HepG2 (cell line): ENCODE measurements at regions not wholly inside any gene's neighbourhood (a gene's known extent, or its start where the extent isn't known, plus 50 kb on each side); places are given as distances from the start of the nearest gene placed in this dataset.

Experiments used
- ATAC-seq: fragments of 200-7000 bp; cut with Tn5 transposase; 3 replicates; pipeline ENCODE4 v1.9.1; 2020; ENCODE audit warnings: mild to moderate bottlenecking, moderate library complexity
- BruUV-seq: library from RNA; stranded (reverse); fragments of 400-500 nt; replicated peaks from 2 replicates; lab custom pipeline; 2021; lab: Mats Ljungman, UMichigan
- CTCF ChIA-PET: fragments of 300-600 bp; formaldehyde crosslinking; extraction: SDS; loops from one replicate; lab custom pipeline; 2021; ENCODE audit warnings: low total read pairs, inconsistent platforms, low intra/inter-chr PET ratio; lab: Yijun Ruan, JAX
- POLR2A ChIA-PET: fragments of 350-600 bp; sonication (Branson Sonifier 250); formaldehyde crosslinking; loops from one replicate; lab custom pipeline; 2020; ENCODE audit warnings: antibody characterized with exemption, inconsistent platforms; lab: Yijun Ruan, JAX
- DNase-seq: peaks from one replicate; pipeline ENCODE4 v3.0.0-alpha.2; 2015; ENCODE audit warnings: low spot score
- FAIRE-seq: peaks from 3 replicates; lab custom pipeline; 2011; peaks lifted over from hg19 to GRCh38; lab: Jason Lieb, UNC
- H2AFZ ChIP-seq: one replicate; pipeline ENCODE4 v1.6.1; 2011; ENCODE audit warnings: low read length, inconsistent platforms
- H3K27ac ChIP-seq: fragments of 300-600 bp; 3 replicates; pipeline ENCODE4 v1.8.0; 2011; ENCODE audit warnings: mixed run types, mild to moderate bottlenecking, mixed read lengths, low read length, inconsistent platforms; ENCODE audit not compliant: insufficient read depth; ENCODE audit errors: extremely low read length
- H3K27me3 ChIP-seq, 2 experiments: fragments of 200-600 bp in 1 of 2; 2 replicates in 1 of 2; 3 replicates in 1 of 2; pipeline versions ENCODE4 v1.6.0 to v1.8.0; 2011; ENCODE audit warnings: low read length in 2 of 2, mild to moderate bottlenecking in 2 of 2, moderate library complexity in 2 of 2, inconsistent platforms in 1 of 2; ENCODE audit not compliant: insufficient read depth in 2 of 2, control insufficient read depth in 1 of 2
- H3K36me3 ChIP-seq, 2 experiments: fragments of 200-600 bp in 1 of 2; replicated peaks in 1 of 2; 2 replicates in 1 of 2; 3 replicates in 1 of 2; pipeline versions ENCODE4 v1.5.1 to v1.8.0; 2011; ENCODE audit warnings: low read length in 2 of 2, inconsistent platforms in 1 of 2; ENCODE audit not compliant: insufficient read depth in 2 of 2, control insufficient read depth in 1 of 2
- H3K4me1 ChIP-seq: 2 replicates; pipeline ENCODE4 v1.5.1; 2012; ENCODE audit warnings: low read length, inconsistent platforms; ENCODE audit not compliant: insufficient read depth
- H3K4me2 ChIP-seq: 2 replicates; pipeline ENCODE4 v1.6.0; 2011; ENCODE audit warnings: low read depth, low read length, inconsistent platforms
- H3K4me3 ChIP-seq, 3 experiments: fragments of 200-600 bp in 1 of 3; sonication (generic), shearing (Covaris generic) in 1 of 3; replicated peaks in 1 of 3; 2 replicates each; pipeline ENCODE4 v1.5.1; 2011 to 2016; ENCODE audit warnings: low read length in 3 of 3, inconsistent platforms in 2 of 3, low read depth in 2 of 3, mild to moderate bottlenecking in 2 of 3, control low read depth in 1 of 3, mixed read lengths in 1 of 3; ENCODE audit not compliant: insufficient read depth in 1 of 3
- H3K79me2 ChIP-seq: one replicate; pipeline ENCODE4 v1.6.1; 2011; ENCODE audit warnings: low read length, inconsistent platforms; ENCODE audit not compliant: insufficient read depth
- H3K9ac ChIP-seq: 2 replicates; pipeline ENCODE4 v1.6.0; 2011; ENCODE audit warnings: mild to moderate bottlenecking, low read depth, low read length, inconsistent platforms; ENCODE audit not compliant: insufficient read depth
- H3K9me3 ChIP-seq: 2 replicates; pipeline ENCODE4 v1.5.1; 2012; ENCODE audit warnings: mild to moderate bottlenecking, low read length
- H4K20me1 ChIP-seq: 2 replicates; pipeline ENCODE4 v1.6.0; 2011; ENCODE audit warnings: inconsistent platforms, mild to moderate bottlenecking, low read length, moderate library complexity; ENCODE audit not compliant: insufficient read depth
- ARNT ChIP-seq: fragments of 450-650 bp; IDR thresholded peaks from 2 replicates; pipeline ENCODE4 v1.6.1; 2017
- ATF4 ChIP-seq, 2 experiments: fragments of 450-650 bp in 1 of 2; sonication (generic) in 1 of 2; formaldehyde crosslinking; IDR thresholded peaks; 2 replicates each; pipeline versions ENCODE4 v1.5.0 to v1.8.0; 2020 to 2022; ENCODE audit warnings: mild to moderate bottlenecking in 1 of 2, missing genetic modification reagents in 1 of 2
- FOXK2 ChIP-seq: fragments of 450-650 bp; IDR thresholded peaks from 2 replicates; pipeline ENCODE4 v1.6.1; 2016
- GATA4 ChIP-seq: sonication (generic); IDR thresholded peaks from 2 replicates; pipeline ENCODE4 v1.6.1; 2016; ENCODE audit warnings: antibody characterized with exemption, low read depth, borderline replicate concordance
- HCFC1 ChIP-seq: fragments of 150-350 bp; IDR thresholded peaks from 2 replicates; pipeline ENCODE4 v1.6.1; 2014; ENCODE audit warnings: low read depth, low read length
- HNRNPUL1 ChIP-seq: fragments of 200-400 bp; formaldehyde crosslinking; IDR thresholded peaks from 2 replicates; pipeline ENCODE4 v1.6.1; 2017; ENCODE audit warnings: low read depth, mild to moderate bottlenecking, low read length, moderate library complexity
- KDM6A ChIP-seq: IDR thresholded peaks from 2 replicates; pipeline ENCODE4 v1.6.1; 2016; ENCODE audit warnings: low read depth
- MLXIP ChIP-seq: sonication (generic); formaldehyde crosslinking; IDR thresholded peaks from 2 replicates; pipeline ENCODE4 v1.9.0; 2021; ENCODE audit warnings: missing genetic modification reagents, borderline replicate concordance
- MTERF4 ChIP-seq: sonication (generic); formaldehyde crosslinking; IDR thresholded peaks from 2 replicates; pipeline ENCODE4 v1.8.0; 2023; ENCODE audit warnings: mild to moderate bottlenecking, missing genetic modification reagents
- PCBP1 ChIP-seq: fragments of 200-400 bp; formaldehyde crosslinking; IDR thresholded peaks from 2 replicates; pipeline ENCODE4 v1.6.1; 2017; ENCODE audit warnings: mild to moderate bottlenecking, low read depth, low read length, borderline replicate concordance
- PRMT3 ChIP-seq: sonication (generic); formaldehyde crosslinking; IDR thresholded peaks from 2 replicates; pipeline ENCODE4 v1.8.1; 2022; ENCODE audit warnings: low read depth, mild to moderate bottlenecking, moderate library complexity, missing genetic modification reagents, borderline replicate concordance
- SRSF1 ChIP-seq: fragments of 200-400 bp; formaldehyde crosslinking; optimal IDR thresholded peaks from 2 replicates; pipeline ENCODE3; 2017; ENCODE audit warnings: mild to moderate bottlenecking, low read depth, low read length, moderate library complexity
- ZFP36L2 ChIP-seq: sonication (generic); formaldehyde crosslinking; IDR thresholded peaks from 2 replicates; pipeline ENCODE4 v1.4.0; 2020; ENCODE audit warnings: missing genetic modification reagents
- ZNF672 ChIP-seq: sonication (generic); formaldehyde crosslinking; IDR thresholded peaks from 2 replicates; pipeline ENCODE4 v1.8.1; 2022; ENCODE audit warnings: missing genetic modification reagents
- ZNF773 ChIP-seq: sonication (generic); formaldehyde crosslinking; IDR thresholded peaks from 2 replicates; pipeline ENCODE4 v1.4.0; 2020; ENCODE audit warnings: missing genetic modification reagents, borderline replicate concordance
- ZNF777 ChIP-seq: sonication (generic); formaldehyde crosslinking; IDR thresholded peaks from 2 replicates; pipeline ENCODE4 v1.4.0; 2020; ENCODE audit warnings: missing genetic modification reagents
- ZNF878 ChIP-seq: sonication (generic); formaldehyde crosslinking; IDR thresholded peaks from 2 replicates; pipeline ENCODE4 v1.8.1; 2023; ENCODE audit warnings: mild to moderate bottlenecking, missing genetic modification reagents, moderate library complexity
- WGBS: methylation state at CpG from one replicate; pipeline ENCODE4 v1.1.6; 2017; ENCODE audit warnings: low lambda C conversion rate; 5-methylcytosine and 5-hydroxymethylcytosine counted together
- in situ Hi-C: cut with HindIII; loops from 2 replicates; pipeline ENCODE4 v1.10.0; 2017; ENCODE audit warnings: low pct_unique_long_range_greater_than_20kb; ENCODE audit not compliant: extremely low pct_ligation_motif_present
- intact Hi-C: fragments of 100-400 bp; cut with micrococcal nuclease; formaldehyde crosslinking; loops from one replicate; pipeline ENCODE4 v1.10.0; 2022; ENCODE audit not compliant: unreplicated experiment

- no peak overlapping the region for H3K4me2 ChIP-seq
- H2AFZ ChIP-seq = no peak overlapping the region
- H3K27ac ChIP-seq = no peak overlapping the region
- no TSS peak for BruUV-seq
- 10% methylated on average over 3 of the region's 3 CpGs for WGBS
- H3K4me3 ChIP-seq = no peak overlapping the region
- ChIA-PET POLR2A (no interaction called here), CTCF (no interaction called here)
- TF ChIP-seq FOXK2 (no peak), ARNT (no peak), PCBP1 (no peak), ZNF878 (CRISPR knock-in tag) (no peak)
- DNase-seq (no peak), FAIRE-seq (no peak), ATAC-seq (no peak)
- no peaks in the 10 kb centered on the region for H3K4me1 ChIP-seq
- H3K27me3 ChIP-seq = no peaks in the 10 kb centered on the region
- no peaks in the 10 kb centered on the region for H4K20me1 ChIP-seq
- no peaks in the 10 kb centered on the region for H3K9me3 ChIP-seq
- no peak overlapping the region for H3K9ac ChIP-seq
- in situ Hi-C loops (no loop called here), intact Hi-C loops (no loop called here)
- H3K36me3 ChIP-seq = no peaks in the 10 kb centered on the region
- no peaks in the 10 kb centered on the region for H3K79me2 ChIP-seq
Observed at GRCh38 chr4:130545171-130545570, 1449.2 kb downstream of the C4orf33 start.

GRCh38 chr4:130545596-130545995, 1449.6 kb downstream of the C4orf33 start:
- in situ Hi-C loops (no loop called here), intact Hi-C loops (no loop called here)
- BruUV-seq = no TSS peak
- ATAC-seq (no peak), FAIRE-seq (no peak), DNase-seq (no peak)
- H3K27me3 ChIP-seq = no peaks in the 10 kb centered on the region
- no peak overlapping the region for H2AFZ ChIP-seq
- no peaks in the 10 kb centered on the region for H3K36me3 ChIP-seq
- ChIA-PET POLR2A (no interaction called here), CTCF (no interaction called here)
- H3K4me1 ChIP-seq = no peaks in the 10 kb centered on the region
- H3K9me3 ChIP-seq = no peaks in the 10 kb centered on the region
- TF ChIP-seq ZNF773 (CRISPR knock-in tag) (no peak), ZNF672 (CRISPR knock-in tag) (no peak), GATA4 (no peak), ATF4 (CRISPR knock-in tag; IDR thresholded peaks at IDR 0.05) (no peak), HCFC1 (no peak), MTERF4 (CRISPR knock-in tag) (no peak), HNRNPUL1 (no peak), SRSF1 (no peak), ZFP36L2 (no peak), MLXIP (CRISPR knock-in tag) (no peak), PRMT3 (CRISPR knock-in tag) (no peak), ZNF777 (CRISPR knock-in tag) (no peak), KDM6A (CRISPR knock-in tag) (no peak)
- H3K4me2 ChIP-seq = no peak overlapping the region
- H3K79me2 ChIP-seq = no peaks in the 10 kb centered on the region
- 9% methylated on average over 2 of the region's 2 CpGs for WGBS
- no peak overlapping the region for H3K4me3 ChIP-seq
- no peaks in the 10 kb centered on the region for H4K20me1 ChIP-seq
- no peak overlapping the region for H3K9ac ChIP-seq
- H3K27ac ChIP-seq = no peak overlapping the region
